ENCODE measurements at regions not wholly inside any gene's neighbourhood (a gene's known extent, or its start where the extent isn't known, plus 50 kb on each side); places are given as distances from the start of the nearest gene placed in this dataset.

GRCh38 chr21:40972151-40972550 lies 125.2 kb upstream of the DSCAM start:
- no peaks in the 10 kb centered on the region for H3K9me3 ChIP-seq
- no peaks in the 10 kb centered on the region for H3K36me3 ChIP-seq
- H3K4me1 ChIP-seq: no peaks in the 10 kb centered on the region
- DNase-seq: no peak
- no peak overlapping the region for H3K4me3 ChIP-seq
- no peak for TF ChIP-seq POLR2A (IDR thresholded peaks at IDR 0.05)
- no peak overlapping the region for H3K27ac ChIP-seq
- H3K27me3 ChIP-seq: no peaks in the 10 kb centered on the region

GRCh38 chr21:40976198-40977109 lies 129.5 kb upstream of the DSCAM start:
- H3K27me3 ChIP-seq: no peaks in the 10 kb centered on the region
- H3K27ac ChIP-seq: no peak overlapping the region
- H3K4me3 ChIP-seq: no peak overlapping the region
- no peaks in the 10 kb centered on the region for H3K36me3 ChIP-seq
- no peak for DNase-seq
- TF ChIP-seq POLR2A (IDR thresholded peaks at IDR 0.05): no peak
- TF ChIP-seq CTCF (IDR thresholded peaks at IDR 0.05): no peak
- H3K4me1 ChIP-seq: no peaks in the 10 kb centered on the region
- no peaks in the 10 kb centered on the region for H3K9me3 ChIP-seq

- Histone ChIP-seq H3K4me3 (no peak overlapping the region), H3K36me3 (no peaks in the 10 kb centered on the region), H3K9me3 (no peaks in the 10 kb centered on the region), H3K27me3 (no peaks in the 10 kb centered on the region), H3K27ac (no peak overlapping the region), H3K4me1 (no peaks in the 10 kb centered on the region)
- TF ChIP-seq CTCF (IDR thresholded peaks at IDR 0.05): no peak
- no peak for TF ChIP-seq POLR2A (IDR thresholded peaks at IDR 0.05)
- no peak for DNase-seq
Measured at GRCh38 chr21:40985370-40985769, 138.4 kb upstream of the DSCAM start.

- TF ChIP-seq CTCF (IDR thresholded peaks at IDR 0.05) (no peak), POLR2A (IDR thresholded peaks at IDR 0.05) (no peak)
- Histone ChIP-seq H3K36me3 (no peaks in the 10 kb centered on the region), H3K27me3 (no peaks in the 10 kb centered on the region), H3K9me3 (no peaks in the 10 kb centered on the region), H3K4me1 (no peaks in the 10 kb centered on the region), H3K27ac (no peak overlapping the region), H3K4me3 (no peak overlapping the region)
- no peak for DNase-seq
Measured at GRCh38 chr21:40990366-40990765, 143.4 kb upstream of the DSCAM start.

GRCh38 chr21:40997831-40998230 lies 150.9 kb upstream of the DSCAM start:
- H3K4me1 ChIP-seq: no peaks in the 10 kb centered on the region
- peaks cover 0 to 10% (median 0%) of the 10 kb centered on the region in 4 donors for H3K9me3 ChIP-seq
- DNase-seq: no peak
- TF ChIP-seq CTCF (IDR thresholded peaks at IDR 0.05) (no peak), POLR2A (IDR thresholded peaks at IDR 0.05) (no peak)
- no peaks in the 10 kb centered on the region for H3K27me3 ChIP-seq
- H3K36me3 ChIP-seq: no peaks in the 10 kb centered on the region
- no peak overlapping the region for H3K27ac ChIP-seq
- H3K4me3 ChIP-seq: no peak overlapping the region

- no peak for DNase-seq
- Histone ChIP-seq H3K4me3 (no peak overlapping the region), H3K36me3 (no peaks in the 10 kb centered on the region), H3K27me3 (no peaks in the 10 kb centered on the region), H3K4me1 (no peaks in the 10 kb centered on the region), H3K27ac (no peak overlapping the region), H3K9me3 (peaks cover 0 to 10% (median 0%) of the 10 kb centered on the region in 4 donors)
- TF ChIP-seq POLR2A (IDR thresholded peaks at IDR 0.05) (no peak), CTCF (IDR thresholded peaks at IDR 0.05) (no peak)
Measured at GRCh38 chr21:41000838-41001237, 153.9 kb upstream of the DSCAM start.

Measured in Peyer's patch (tissue), 4 donors.